ENCODE measurements at regions not wholly inside any gene's neighbourhood (a gene's known extent, or its start where the extent isn't known, plus 50 kb on each side); places are given as distances from the start of the nearest gene placed in this dataset.

DNA sequence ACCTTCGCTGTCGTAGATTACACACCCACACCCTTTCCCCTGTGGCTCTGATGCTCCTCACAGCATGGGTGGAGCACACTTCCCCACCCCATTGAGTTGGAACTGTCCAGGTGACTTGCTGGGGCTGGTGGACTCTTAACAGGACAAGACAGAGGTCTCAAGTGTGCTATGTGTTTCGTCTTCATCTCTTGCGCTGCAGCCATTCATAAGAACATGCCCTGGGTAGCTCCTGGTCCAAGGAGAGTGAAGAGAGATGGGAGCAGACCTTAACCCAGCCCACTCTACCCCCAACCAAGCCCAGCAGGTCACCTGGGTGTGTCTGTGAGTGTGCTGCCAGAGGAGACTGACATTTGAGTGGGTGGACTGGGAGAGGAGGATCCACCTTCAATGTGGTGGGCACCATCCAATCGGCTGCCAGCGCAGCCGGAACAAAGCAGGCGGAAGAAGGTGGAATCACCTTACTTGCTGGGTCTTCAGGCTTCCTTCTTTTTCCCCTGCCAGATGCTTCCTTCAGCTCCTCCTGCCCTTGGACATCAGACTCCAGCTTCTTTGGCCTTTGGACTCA lies 112.4 kb downstream of the HTR5A start:
- DNase-seq: no peak

GRCh38 chr7:155183655-155184054 lies 113.5 kb downstream of the HTR5A start:
- no peak for DNase-seq

- no peak for DNase-seq
Observed at GRCh38 chr7:155184923-155185322, 112.8 kb upstream of the INSIG1 start.

DNA sequence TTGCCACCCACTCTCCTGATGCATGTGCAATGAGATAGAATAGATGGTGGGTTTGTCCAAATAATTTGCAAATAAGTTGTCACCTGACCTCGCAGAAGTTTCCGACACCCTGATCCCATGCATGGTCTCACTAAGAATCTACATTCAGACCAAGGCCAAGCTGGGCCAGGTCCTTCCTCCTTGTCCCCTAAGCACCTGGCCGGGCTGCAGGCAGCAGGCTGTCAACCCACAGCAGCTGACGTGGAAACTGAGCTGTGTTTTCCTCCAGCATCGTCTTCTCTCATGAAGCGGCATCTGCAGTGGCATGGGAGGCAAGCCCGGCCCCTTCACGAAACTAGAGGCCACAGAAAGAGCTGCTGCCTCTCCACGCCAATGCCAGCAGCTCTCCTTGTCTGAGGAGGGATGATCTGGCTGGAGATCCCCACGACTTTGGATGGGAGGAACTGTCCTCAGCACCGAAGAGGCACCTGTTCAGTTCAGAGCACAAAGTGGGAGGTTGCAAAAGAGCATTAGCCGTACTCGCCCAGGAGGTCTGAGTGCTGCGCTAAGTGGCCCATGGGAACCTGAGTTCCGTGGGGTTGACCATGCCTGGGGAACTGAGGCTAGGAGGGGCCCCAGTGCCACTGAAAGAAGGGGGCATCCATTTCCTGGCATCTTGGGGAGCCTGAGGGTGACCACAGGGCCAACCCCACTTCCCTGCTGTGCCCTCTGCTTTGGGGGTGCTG lies 110.5 kb upstream of the INSIG1 start:
- DNase-seq: no peak

DNA sequence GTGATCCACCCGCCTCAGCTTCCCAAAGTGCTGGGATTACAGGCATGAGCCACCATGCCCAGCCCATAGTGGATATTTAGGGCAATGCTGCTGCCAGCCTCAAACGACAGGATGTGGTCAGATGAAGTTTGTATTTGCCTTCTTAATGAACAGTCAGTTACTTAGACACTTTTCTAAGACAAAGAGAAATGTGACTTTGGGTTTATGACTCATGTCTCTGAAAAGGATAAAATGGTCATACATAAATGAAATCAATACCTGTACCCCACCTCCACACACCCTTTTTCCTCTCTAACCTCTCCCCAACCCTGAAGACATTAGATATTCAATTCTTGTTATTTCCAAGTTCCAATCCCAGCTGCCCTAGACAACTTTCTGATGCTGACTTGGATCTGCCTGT lies 109.3 kb upstream of the INSIG1 start:
- no peak for DNase-seq

GRCh38 chr7:155188821-155189581 lies 108.7 kb upstream of the INSIG1 start:
- no peak for DNase-seq

- no peak for DNase-seq
Observed at GRCh38 chr7:155189590-155189989, 108.1 kb upstream of the INSIG1 start.

- DNase-seq: peak; percentile 49
Observed at GRCh38 chr7:155190688-155191087, 107.0 kb upstream of the INSIG1 start.

DNA sequence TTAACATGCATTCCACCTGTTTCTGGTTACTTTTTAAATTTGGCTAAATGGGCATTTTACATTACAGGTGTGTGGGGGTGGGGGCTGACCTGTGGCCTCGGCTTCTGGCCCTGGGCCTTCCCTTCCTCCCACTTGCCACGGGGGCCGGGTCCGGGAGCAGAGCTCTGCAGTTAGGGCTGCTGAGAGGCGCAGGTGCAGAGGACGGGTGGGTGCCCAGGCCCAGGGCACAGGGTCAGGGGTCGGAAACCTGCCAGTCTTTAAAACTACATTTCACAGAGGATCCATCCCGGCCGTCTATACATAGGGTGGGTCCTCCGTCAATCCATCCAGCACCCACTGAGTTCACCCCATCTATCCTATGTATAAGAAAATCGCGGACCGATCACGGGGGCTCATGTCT lies 106.5 kb upstream of the INSIG1 start:
- no peak for DNase-seq

DNA sequence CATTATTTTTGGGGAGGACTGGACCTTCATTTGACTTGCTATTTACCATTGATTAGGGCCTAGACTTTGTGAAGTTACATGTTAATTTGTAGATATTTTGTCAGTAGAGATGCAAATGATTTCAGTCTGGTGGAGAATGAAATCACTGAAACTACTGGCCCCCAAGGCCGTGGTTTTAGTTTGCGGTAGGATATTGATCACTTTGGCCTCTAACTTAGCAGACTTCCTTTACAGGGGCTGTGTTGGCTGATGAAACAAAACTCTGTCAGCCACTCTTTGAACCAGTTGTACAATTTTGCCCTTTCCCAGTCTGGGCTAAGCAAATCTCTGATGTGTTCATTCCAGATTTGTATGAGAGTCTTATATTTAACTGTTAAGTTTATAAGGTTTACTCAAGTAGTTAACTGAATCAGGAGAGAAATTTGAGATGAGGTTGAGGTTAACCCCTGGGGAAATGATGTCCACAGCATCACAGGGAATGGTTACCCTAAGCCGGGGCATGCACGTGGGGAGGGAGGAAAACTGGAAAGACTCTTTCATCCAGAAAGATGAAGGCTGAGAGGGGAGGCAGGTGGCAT lies 105.7 kb upstream of the INSIG1 start:
- no peak for DNase-seq

DNA sequence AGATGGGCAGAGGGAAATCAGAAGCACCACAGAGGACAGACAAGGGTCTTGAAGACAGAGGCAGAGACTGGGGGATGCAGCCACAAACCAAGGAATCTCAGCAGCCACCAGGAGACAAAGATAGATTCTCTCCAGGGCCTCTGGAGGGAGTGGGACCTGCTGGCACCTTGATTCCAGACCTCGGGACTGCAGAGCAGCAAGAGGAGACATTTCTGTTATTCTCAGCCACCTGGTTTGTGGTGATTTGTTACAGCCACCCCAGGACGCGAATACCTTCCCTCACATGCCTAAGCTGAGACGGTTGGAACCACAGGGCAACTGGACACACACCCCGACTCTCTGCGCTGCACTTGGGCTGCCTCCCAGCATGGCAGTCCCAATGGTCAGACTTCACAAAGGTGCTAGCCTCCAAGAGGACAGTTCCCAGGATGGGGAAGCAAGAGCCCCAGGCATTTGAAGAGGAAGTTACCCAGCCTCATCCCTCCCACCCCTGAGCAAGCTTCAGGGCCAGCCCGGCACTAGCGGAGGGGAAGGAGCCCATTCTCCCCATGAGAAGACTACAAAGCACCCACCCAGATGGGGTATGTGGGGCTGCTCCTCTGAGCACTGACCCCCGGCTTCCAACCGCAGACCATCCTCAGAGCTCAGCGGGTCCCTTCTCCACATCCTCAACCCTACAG lies 104.6 kb upstream of the INSIG1 start:
- DNase-seq: no peak

GRCh38 chr7:155193716-155194115 lies 104.0 kb upstream of the INSIG1 start:
- no peak for DNase-seq

- DNase-seq: no peak
Observed at GRCh38 chr7:155194382-155195140, 103.1 kb upstream of the INSIG1 start.

GRCh38 chr7:155195939-155196523 lies 101.6 kb upstream of the INSIG1 start:
- no peak for DNase-seq

DNA sequence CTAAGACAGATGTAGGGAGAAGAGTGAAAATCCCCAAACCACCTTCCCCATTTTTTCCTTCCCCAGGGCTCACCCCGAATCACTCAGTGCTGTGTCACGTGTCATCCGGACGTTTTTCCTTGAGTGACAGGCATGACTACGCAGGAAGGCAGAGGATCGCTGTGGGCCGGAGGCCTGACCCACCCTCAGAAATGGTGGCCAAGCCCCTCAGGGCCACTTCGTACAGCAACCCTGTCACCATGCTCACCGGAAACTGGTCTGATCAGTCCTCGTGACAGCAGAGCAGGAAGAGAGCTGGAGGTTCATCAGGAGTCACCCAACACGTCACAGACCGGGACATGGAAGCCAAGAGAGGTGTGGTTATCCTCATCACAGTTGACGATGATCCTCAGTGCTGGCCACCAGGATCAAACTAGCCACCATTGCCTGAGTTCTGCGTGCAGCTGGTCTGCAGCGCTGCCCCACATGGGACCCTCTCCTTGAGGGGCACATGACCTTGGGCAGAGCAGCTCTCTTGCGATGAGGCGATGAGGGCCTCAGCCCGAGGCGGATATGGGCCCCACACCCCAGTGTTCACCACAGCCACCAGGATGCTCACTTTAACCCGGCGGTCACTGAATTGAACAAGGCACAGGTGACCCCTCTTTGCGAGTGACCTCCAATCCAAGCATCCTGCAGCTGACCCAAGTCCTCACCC lies 99.3 kb upstream of the INSIG1 start:
- no peak for DNase-seq

GRCh38 chr7:155198901-155199845 lies 98.5 kb upstream of the INSIG1 start:
- no peak for DNase-seq

- no peak for DNase-seq
Observed at GRCh38 chr7:155201325-155202087, 96.2 kb upstream of the INSIG1 start.

DNA sequence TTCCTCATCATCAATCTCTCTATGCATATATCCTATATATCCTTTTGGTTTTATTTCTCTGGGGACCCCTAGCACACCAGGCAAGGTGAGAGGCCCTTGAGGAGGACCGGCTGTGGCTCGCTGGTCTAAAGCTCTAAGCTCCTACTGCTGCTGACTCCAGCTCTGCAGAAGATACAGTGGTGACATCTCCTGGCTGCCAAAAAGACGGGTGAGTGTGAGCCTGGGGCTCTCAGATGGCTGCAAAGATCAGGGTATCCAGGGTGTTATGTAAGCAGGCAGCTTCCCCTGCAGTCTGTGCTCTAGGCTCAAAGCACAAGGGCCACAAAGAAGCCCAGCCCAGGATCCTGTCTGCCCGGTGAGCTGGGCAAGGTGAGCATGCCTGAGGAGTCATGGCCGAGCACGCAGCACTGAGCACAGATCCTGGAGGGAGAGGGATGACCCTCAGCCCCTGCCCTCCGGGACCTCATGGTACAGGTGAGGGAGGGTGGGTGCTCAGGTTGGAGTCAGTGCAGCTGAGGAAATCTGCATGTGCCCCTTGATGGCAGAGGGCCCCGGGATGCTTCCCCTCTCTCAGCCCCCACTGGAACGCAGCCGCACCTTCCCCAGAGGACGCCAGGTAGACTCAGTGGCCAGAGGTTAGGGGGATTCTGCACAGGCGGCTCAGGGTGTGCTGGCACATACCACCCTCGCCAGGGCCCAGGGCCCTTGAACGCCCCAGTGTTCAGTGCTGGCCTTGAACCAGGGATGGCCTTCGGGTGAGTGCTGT lies 95.4 kb upstream of the INSIG1 start:
- no peak for DNase-seq

All from NCI-H2171 treated with DMSO at 0.1 percent for 48 hours (cell line).